ENCODE measurements at regions not wholly inside any gene's neighbourhood (a gene's known extent, or its start where the extent isn't known, plus 50 kb on each side); places are given as distances from the start of the nearest gene placed in this dataset.
A peak's percentile ranks its signal among the peaks of the same experiment; 100 is the strongest.

DNA sequence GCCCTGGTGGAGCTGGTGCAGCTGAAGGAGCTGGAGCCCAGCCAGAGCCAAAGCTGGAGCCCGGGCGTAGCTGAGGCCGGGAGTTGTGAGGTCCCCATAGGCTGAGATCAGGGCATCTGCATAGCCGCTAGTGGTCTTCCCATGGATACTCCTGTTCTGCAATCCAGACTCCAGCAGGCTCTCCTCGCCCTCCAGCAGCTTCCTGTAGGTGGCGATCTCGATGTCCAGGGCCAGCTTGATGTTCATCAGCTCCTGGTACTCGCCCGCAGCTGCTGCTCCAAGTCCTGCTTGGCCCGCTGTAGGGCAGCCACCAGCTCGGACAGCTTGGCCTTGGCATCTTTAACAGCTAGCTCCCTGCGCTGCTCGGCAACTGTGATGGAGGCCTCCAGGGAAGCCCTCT is 966.1 kb downstream of the FSCB start:
- TF ChIP-seq, protein P1, sequence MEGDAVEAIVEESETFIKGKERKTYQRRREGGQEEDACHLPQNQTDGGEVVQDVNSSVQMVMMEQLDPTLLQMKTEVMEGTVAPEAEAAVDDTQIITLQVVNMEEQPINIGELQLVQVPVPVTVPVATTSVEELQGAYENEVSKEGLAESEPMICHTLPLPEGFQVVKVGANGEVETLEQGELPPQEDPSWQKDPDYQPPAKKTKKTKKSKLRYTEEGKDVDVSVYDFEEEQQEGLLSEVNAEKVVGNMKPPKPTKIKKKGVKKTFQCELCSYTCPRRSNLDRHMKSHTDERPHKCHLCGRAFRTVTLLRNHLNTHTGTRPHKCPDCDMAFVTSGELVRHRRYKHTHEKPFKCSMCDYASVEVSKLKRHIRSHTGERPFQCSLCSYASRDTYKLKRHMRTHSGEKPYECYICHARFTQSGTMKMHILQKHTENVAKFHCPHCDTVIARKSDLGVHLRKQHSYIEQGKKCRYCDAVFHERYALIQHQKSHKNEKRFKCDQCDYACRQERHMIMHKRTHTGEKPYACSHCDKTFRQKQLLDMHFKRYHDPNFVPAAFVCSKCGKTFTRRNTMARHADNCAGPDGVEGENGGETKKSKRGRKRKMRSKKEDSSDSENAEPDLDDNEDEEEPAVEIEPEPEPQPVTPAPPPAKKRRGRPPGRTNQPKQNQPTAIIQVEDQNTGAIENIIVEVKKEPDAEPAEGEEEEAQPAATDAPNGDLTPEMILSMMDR (conservative IDR thresholded peaks at IDR 0.05): peak; percentile 55
- TF ChIP-seq ZFX (IDR thresholded peaks at IDR 0.05): no peak
